Body of pancreas (tissue), 4 donors: ENCODE measurements at regions not wholly inside any gene's neighbourhood (a gene's known extent, or its start where the extent isn't known, plus 50 kb on each side); places are given as distances from the start of the nearest gene placed in this dataset.

Experiments used
- ATAC-seq: fragments of 150-250 bp; one replicate; pipeline ENCODE4 v1.9.1; 2016
- DNase-seq, 4 donors: peaks; one replicate each; pipeline ENCODE4 v3.0.0-alpha.2; 2019
- H3K27ac ChIP-seq, 4 donors: fragments of 200-600 bp; sonication (generic); 1 replicate in 3 of 4; 2 replicates in 1 of 4; pipeline versions ENCODE4 v1.5.1 to v1.6.1; 2016 to 2019; ENCODE audit warnings: mild to moderate bottlenecking in 1 of 4, mixed read lengths in 1 of 4, moderate library complexity in 1 of 4
- H3K27me3 ChIP-seq, 2 donors: fragments of 200-600 bp; sonication (generic); one replicate each; pipeline ENCODE4 v1.6.0; 2016; ENCODE audit warnings: mild to moderate bottlenecking in 1 of 2
- H3K36me3 ChIP-seq, 2 donors: fragments of 200-600 bp; sonication (generic); replicated peaks in 1 of 2; 2 replicates each; pipeline ENCODE4 v1.5.1; 2016; ENCODE audit warnings: low read depth in 2 of 2; ENCODE audit not compliant: insufficient read depth in 1 of 2
- H3K4me1 ChIP-seq: fragments of 200-600 bp; sonication (generic); one replicate; pipeline ENCODE4 v1.6.0; 2016
- H3K4me3 ChIP-seq, 2 donors: fragments of 200-600 bp; sonication (generic); 1 replicate in 1 of 2; 2 replicates in 1 of 2; pipeline ENCODE4 v1.5.1; 2016 to 2019
- H3K9me3 ChIP-seq, 3 donors: fragments of 200-600 bp; sonication (generic); 1 replicate in 2 of 3; 2 replicates in 1 of 3; pipeline ENCODE4 v1.5.1; 2016
- CTCF ChIP-seq, 7 experiments: fragments of 450-650 bp in 4 of 7; fragments of 200-600 bp in 3 of 7; sonication (generic) in 3 of 7; IDR thresholded peaks; one replicate each; pipeline ENCODE4 v1.5.1; 2016 to 2019; ENCODE audit warnings: antibody characterized with exemption in 7 of 7
- POLR2A ChIP-seq, 3 donors: fragments of 450-650 bp; IDR thresholded peaks; one replicate each; pipeline ENCODE4 v1.6.1; 2016; ENCODE audit warnings: antibody characterized with exemption in 3 of 3, mild to moderate bottlenecking in 2 of 3
- WGBS, 2 donors: methylation state at CpG; one replicate each; pipeline ENCODE4 v1.1.5; 2017; 5-methylcytosine and 5-hydroxymethylcytosine counted together
- intact Hi-C: fragments of 100-400 bp; cut with DNase I; formaldehyde crosslinking; loops from one replicate; pipeline ENCODE4 v1.15.1; 2023

- no peak overlapping the region for H3K4me3 ChIP-seq
- DNase-seq = no peak
- no peaks in the 10 kb centered on the region for H3K27me3 ChIP-seq
- H3K36me3 ChIP-seq = no peaks in the 10 kb centered on the region
- H3K4me1 ChIP-seq = no peaks in the 10 kb centered on the region
- 55 to 56% methylated on average over 4 of the region's 4 CpGs for WGBS, 2 donors
- no peaks in the 10 kb centered on the region for H3K9me3 ChIP-seq
- ATAC-seq = no peak
- no peak for TF ChIP-seq CTCF (IDR thresholded peaks at IDR 0.05)
- no peak for TF ChIP-seq POLR2A (IDR thresholded peaks at IDR 0.05)
- intact Hi-C loops = no loop called here
- no peak overlapping the region for H3K27ac ChIP-seq
Observed at GRCh38 chr16:73368715-73369114, 320.8 kb upstream of the ZFHX3 start.

- no peaks in the 10 kb centered on the region for H3K27me3 ChIP-seq
- H3K9me3 ChIP-seq = no peaks in the 10 kb centered on the region
- TF ChIP-seq CTCF (IDR thresholded peaks at IDR 0.05) = no peak
- TF ChIP-seq POLR2A (IDR thresholded peaks at IDR 0.05) = no peak
- H3K4me3 ChIP-seq = no peak overlapping the region
- DNase-seq (peak; percentile 24 to 61 (median 44)), ATAC-seq (no peak)
- intact Hi-C loops = no loop called here
- 20 to 25% methylated on average over 7 to 9 of the region's 9 CpGs for WGBS, 2 donors
- H3K27ac ChIP-seq = no peak overlapping the region
- no peaks in the 10 kb centered on the region for H3K36me3 ChIP-seq
- no peaks in the 10 kb centered on the region for H3K4me1 ChIP-seq
Observed at GRCh38 chr16:73365016-73365551, 317.2 kb upstream of the ZFHX3 start.

- Histone ChIP-seq H3K36me3 (no peaks in the 10 kb centered on the region), H3K4me3 (no peak overlapping the region), H3K27ac (no peak overlapping the region), H3K9me3 (no peaks in the 10 kb centered on the region), H3K27me3 (no peaks in the 10 kb centered on the region), H3K4me1 (no peaks in the 10 kb centered on the region)
- intact Hi-C loops = no loop called here
- no peak for ATAC-seq
- TF ChIP-seq POLR2A (IDR thresholded peaks at IDR 0.05) (no peak), CTCF (IDR thresholded peaks at IDR 0.05) (no peak)
- DNase-seq = no peak
- 52 to 56% methylated on average over 6 of the region's 6 CpGs for WGBS, 2 donors
Observed at GRCh38 chr16:73364413-73364812, 316.5 kb upstream of the ZFHX3 start.

GRCh38 chr16:73361061-73361460 lies 313.1 kb upstream of the ZFHX3 start:
- no peak for ATAC-seq
- DNase-seq = no peak
- no peak overlapping the region for H3K27ac ChIP-seq
- no peak overlapping the region for H3K4me3 ChIP-seq
- intact Hi-C loops = no loop called here
- no peaks in the 10 kb centered on the region for H3K27me3 ChIP-seq
- TF ChIP-seq CTCF (IDR thresholded peaks at IDR 0.05) (no peak), POLR2A (IDR thresholded peaks at IDR 0.05) (no peak)
- no peaks in the 10 kb centered on the region for H3K4me1 ChIP-seq
- H3K36me3 ChIP-seq = no peaks in the 10 kb centered on the region
- H3K9me3 ChIP-seq = no peaks in the 10 kb centered on the region
- 79 to 85% methylated on average over 9 of the region's 9 CpGs for WGBS, 2 donors

GRCh38 chr16:73356401-73357079 lies 308.6 kb upstream of the ZFHX3 start:
- H3K36me3 ChIP-seq = no peaks in the 10 kb centered on the region
- no peaks in the 10 kb centered on the region for H3K9me3 ChIP-seq
- intact Hi-C loops = no loop called here
- H3K4me1 ChIP-seq = no peaks in the 10 kb centered on the region
- ATAC-seq (no peak), DNase-seq (no peak)
- no peak overlapping the region for H3K27ac ChIP-seq
- no peak overlapping the region for H3K4me3 ChIP-seq
- TF ChIP-seq POLR2A (IDR thresholded peaks at IDR 0.05) (no peak), CTCF (IDR thresholded peaks at IDR 0.05) (no peak)
- H3K27me3 ChIP-seq = no peaks in the 10 kb centered on the region
- WGBS, 2 donors = 68 to 74% methylated on average over 13 of the region's 13 CpGs
